ENCODE measurements at regions not wholly inside any gene's neighbourhood (a gene's known extent, or its start where the extent isn't known, plus 50 kb on each side); places are given as distances from the start of the nearest gene placed in this dataset.

DNA sequence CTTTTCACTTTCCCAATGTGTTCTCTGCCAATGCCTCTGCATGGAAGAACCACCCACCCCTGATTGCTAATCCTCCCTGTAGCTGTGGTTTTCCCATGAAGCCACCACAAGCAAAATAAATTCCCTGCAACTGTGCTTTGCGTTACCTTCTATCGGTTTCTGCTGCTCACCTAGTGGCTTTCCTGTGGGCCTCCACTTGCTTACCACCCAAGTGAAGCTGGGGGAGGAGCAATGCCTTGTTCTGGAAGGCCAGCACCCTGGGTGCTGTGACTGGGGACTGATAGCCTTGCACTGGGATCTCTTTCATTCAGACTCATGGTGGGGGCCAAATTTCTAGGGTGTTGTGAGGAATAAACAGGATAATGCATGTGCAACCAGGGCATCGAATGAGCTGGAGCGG is 56.3 kb upstream of the GDNF start:
- DNase-seq (ENCODE audit: low read depth): no peak
- TF ChIP-seq, protein P1, sequence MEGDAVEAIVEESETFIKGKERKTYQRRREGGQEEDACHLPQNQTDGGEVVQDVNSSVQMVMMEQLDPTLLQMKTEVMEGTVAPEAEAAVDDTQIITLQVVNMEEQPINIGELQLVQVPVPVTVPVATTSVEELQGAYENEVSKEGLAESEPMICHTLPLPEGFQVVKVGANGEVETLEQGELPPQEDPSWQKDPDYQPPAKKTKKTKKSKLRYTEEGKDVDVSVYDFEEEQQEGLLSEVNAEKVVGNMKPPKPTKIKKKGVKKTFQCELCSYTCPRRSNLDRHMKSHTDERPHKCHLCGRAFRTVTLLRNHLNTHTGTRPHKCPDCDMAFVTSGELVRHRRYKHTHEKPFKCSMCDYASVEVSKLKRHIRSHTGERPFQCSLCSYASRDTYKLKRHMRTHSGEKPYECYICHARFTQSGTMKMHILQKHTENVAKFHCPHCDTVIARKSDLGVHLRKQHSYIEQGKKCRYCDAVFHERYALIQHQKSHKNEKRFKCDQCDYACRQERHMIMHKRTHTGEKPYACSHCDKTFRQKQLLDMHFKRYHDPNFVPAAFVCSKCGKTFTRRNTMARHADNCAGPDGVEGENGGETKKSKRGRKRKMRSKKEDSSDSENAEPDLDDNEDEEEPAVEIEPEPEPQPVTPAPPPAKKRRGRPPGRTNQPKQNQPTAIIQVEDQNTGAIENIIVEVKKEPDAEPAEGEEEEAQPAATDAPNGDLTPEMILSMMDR (conservative IDR thresholded peaks at IDR 0.05; ENCODE audit: low read length): no peak
- no peak overlapping the region for H3K4me3 ChIP-seq (ENCODE audit: low read length)

DNA sequence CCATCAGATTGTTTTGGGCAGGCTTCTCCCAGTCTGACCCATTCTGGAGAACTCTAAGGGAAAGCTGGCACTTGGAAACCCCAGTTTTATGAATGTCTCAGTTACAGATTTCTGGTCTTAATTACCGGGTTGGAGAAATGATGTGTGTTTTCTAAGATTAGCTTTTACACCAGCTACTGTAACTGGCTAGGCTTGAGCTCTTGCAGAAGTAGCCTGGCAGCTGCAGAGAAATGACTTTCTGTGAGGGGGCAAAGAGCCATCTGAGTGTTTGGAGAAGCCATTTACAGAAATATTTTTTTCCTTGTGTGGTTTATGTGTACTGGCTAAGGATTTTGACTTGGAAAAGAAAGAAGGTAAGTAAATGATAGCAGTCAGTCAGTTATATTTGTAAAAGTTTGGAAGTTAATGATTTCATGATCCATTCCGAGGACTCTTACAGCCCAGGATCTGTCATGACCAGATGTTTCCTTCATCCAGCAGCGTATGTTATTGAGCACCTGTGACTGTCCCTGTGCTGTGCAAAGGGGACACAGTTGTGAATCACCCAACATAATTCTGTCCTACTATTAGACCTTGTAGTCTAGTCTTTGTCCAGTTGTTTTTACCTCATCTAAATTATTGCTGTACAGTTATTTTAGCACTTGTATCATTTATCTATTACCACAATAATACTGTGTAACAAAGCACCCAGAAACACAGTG is 53.7 kb upstream of the GDNF start:
- DNase-seq (ENCODE audit: low read depth): peak; percentile 50
- no peak overlapping the region for H3K4me3 ChIP-seq (ENCODE audit: low read length)
- TF ChIP-seq, protein P1 (conservative IDR thresholded peaks at IDR 0.05; ENCODE audit: low read length): no peak

DNA sequence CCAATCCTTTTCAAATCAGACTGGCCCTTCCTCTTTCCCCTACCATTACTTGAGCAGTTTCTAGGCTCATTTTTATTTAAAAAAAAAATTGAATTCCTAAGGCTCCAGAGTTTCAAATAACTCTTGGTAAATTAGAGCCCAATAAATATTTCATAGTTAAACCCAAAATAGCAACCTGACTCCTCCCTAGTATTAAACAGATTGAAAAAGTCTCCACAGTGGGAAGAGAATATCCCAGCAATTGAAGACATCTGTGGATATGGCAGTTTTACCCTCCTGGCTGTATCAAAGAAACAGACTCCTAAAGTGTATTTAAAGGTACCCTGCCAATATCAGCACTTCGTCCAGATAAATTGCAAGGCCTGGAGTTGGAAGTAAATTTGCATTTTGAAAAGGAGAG is 52.7 kb upstream of the GDNF start:
- TF ChIP-seq, protein P1 (conservative IDR thresholded peaks at IDR 0.05; ENCODE audit: low read length): no peak
- peak; percentile 37 for DNase-seq (ENCODE audit: low read depth)
- H3K4me3 ChIP-seq (ENCODE audit: low read length): no peak overlapping the region

DNA sequence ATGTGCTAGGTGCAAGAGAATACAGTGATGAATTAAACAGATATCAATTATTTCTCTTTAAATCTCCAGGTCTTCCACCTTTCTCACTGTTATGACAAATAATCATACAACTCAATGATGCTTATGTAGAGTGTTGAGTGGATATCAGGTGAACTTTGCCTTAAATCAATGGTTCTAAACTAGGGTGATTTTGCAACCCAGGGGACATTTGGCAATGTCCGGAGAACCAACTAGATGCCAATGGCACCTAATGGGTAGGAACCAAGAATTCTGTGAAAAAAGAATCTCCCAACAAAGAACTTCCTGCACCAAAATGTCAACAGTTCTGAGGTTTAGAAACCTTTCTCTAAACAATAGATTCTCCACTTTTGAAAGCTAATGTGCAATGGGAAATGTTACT is 52.0 kb upstream of the GDNF start:
- TF ChIP-seq, protein P1 (conservative IDR thresholded peaks at IDR 0.05; ENCODE audit: low read length): no peak

DNA sequence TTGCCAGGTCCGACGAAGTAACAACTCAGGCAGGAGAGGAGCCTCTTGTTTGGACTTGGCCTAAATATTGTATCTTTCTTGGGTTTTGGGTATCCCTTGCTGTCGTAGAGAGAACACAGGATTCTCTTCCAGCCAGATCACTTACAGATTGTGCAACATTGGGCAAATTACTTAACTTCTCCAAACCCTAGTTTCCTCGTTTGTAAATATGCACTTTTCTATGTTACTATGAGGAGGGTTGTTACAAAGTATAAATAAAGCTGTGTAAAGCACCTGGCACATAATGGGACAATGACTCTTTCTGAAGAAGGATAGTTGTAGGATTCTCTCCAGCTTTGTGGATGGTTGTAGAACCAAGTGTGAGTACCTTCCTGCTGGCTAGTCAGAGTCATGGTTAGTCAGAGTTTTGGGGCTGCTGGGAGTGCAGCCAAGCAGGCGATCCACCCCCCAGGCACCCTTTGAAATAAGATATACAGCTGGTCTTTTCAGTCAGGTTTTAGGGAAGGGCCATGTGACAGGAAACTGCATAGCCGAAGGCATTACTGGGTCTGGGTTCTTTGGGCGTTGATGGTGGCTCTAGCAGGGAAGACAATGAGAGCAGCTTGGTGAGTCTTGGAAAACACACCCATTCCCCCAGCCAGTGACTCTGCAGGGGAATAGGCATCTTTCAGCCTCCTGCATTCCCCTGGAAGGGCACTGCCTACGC is 49.9 kb upstream of the GDNF start:
- peak; percentile 82 for DNase-seq (ENCODE audit: low read depth)
- TF ChIP-seq, protein P1 (conservative IDR thresholded peaks at IDR 0.05; ENCODE audit: low read length): no peak
- H3K4me3 ChIP-seq (ENCODE audit: low read length): no peak overlapping the region

More for the DNA sequence above, 52.0 kb upstream of the GDNF start:
- no peak overlapping the region for H3K4me3 ChIP-seq (ENCODE audit: low read length)
- no peak for DNase-seq (ENCODE audit: low read depth)
